GM18909 (cell line): ENCODE measurements at regions not wholly inside any gene's neighbourhood (a gene's known extent, or its start where the extent isn't known, plus 50 kb on each side); places are given as distances from the start of the nearest gene placed in this dataset.
"Not testable (repeated sequence)": the region's sequence is repeated elsewhere in the genome, so short reads cannot be mapped to it uniquely, and the experiment has no call there.

Source experiments
- ATAC-seq: cut with Tn5 transposase; IDR thresholded peaks from one replicate; pipeline ENCODE4 v1.9.1; 2021; ENCODE audit warnings: mild to moderate bottlenecking; ENCODE audit not compliant: unreplicated experiment, poor library complexity

DNA sequence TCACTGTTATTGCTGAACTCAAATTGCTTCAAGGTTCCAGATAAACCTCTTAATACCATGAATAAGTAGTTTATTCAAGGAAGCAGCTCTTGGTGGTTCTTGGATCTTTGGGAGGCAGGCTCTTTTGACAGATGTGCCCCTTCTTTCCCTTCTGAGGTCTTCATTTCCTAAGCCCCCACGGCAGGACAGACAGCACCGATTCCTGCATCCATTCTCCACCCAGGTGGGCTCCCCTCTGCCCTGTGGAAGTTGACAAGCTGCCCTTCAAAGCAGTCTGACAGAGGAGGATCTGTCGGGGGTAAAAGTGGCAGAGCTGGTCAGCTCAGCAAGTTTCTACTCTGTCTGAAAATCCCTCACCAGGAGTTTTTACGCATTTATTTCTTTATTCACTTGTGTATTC, 605.3 kb upstream of the B3GAT1 start:
- ATAC-seq: no peak

DNA sequence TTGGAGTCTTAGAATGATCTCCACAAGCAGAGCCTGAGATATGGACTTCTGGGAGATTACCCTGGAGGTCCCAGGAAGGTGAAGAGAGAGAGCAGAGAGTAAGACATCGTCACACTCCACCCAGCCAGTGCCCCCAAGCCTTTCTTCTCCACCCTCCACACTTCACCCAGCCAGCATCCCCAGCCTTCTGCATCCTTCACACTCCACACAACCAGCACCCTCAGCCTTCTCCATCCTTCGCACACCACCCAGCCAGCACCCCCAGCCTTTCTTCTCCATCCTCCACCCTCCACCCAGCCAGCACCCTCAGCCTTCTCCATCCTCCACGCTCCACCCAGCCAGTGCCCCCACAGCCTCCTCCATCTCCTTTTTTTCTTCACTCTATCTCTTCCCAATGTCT, 603.9 kb upstream of the B3GAT1 start:
- no peak for ATAC-seq

DNA sequence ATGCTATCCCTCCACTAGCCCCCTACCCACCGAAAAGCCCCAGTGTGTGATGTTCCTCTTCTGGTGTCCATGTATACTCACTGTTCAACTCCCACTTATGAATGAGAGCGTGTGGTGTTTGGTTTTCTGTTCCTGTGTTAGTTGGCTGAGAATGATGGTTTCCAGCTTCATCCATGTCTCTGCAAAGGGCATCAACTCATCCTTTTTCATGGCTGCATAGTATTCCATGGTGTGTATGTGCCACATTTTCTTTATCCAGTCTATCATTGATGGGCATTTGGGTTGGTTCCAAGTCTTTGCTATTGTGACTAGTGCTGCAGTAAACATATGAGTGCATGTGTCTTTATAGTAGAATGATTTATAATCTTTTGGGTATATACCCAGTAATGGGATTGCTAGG, 599.3 kb upstream of the B3GAT1 start:
- ATAC-seq: not testable (repeated sequence)

DNA sequence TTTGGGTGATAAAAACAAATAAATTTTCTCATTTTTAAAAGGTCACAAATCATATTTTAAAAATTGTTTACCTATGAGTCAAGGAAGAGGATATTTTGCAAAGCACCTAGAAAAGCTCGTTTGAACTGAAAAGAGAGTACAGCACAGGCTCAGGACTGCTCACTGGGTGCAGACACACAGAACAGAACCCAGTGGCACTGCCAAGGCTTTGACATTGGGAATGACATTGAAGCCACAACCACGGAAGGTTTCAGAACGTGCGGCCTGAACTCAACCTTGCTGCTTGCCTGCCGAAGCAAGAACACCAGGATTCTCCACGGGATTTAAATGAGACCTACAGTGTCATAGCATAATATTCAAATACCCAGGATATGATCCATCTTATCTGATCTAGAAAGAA, 597.1 kb upstream of the B3GAT1 start:
- no peak for ATAC-seq

DNA sequence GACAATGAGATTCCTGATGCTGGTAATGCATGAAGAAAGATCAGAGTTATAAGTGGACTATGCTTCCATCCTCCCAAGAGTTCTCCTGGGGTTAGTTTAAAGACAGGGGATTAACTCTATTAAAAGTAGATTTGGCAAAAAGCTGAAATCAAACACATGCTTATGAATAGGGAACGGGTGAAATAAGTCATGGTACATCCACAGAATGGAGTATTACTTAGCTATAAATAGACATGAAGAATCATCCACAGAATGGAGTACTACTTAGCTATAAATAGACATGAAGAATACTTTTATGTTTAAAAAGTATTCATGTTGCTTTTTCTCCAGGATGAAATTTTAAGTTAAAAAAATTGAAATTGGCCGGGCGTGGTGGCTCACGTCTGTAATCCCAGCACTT, 596.4 kb upstream of the B3GAT1 start:
- no peak for ATAC-seq

DNA sequence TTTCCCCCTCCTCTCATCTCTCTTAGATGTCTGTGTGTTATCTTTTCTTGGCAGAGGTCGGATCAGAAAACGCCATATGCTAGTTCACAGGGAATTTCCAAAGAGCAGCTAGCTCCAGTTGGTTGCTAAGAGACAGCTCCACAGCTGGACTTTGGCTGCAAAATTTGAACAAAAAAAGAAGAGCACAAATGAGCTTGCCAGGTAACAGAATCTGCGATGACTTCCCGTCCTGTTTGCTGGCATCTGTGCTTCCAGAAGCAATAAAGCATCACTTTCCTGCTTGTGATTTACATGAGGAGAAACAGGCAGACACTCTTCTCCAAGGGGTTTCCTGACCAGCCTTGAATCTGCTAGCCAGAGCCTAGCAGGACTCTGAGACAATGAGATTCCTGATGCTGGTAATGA, 596.0 kb upstream of the B3GAT1 start:
- no peak for ATAC-seq

DNA sequence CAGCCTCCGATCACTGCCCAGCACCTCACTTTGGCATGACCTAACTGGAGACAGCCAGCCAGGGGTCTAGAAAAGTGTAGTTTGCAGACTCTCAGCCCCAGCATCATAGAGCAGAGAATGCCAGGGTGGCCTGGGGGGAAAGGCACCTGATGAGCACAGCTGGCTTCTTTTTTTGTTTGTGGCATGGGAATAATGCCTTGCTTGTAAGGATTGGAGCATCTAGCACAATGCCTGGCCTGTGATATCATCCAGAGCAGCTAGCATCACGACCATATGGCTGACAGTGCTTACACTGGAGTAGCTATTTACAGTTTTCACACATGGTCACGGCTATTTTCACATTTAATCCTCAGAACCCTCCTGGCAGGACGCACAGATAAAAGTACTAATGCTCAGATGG, 594.8 kb upstream of the B3GAT1 start:
- no peak for ATAC-seq

DNA sequence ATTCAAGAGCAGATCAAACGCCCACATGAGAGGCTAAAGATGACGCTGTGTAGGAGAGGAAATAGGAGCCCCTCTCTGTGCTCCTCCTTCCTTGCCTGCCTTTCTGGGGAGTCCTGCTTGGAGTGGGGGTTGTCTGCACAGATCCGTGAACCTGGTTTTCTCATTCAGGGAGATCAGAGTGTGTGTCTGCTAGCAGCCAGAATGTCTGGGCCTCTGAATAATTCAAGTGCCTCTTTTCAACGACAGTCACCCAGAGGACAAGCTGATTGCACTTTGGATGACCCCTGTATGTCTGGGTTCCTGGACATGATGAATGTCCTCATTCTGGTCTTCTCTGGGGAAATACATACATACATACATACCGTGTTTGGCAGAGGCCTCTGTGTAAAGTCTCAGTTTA, 592.5 kb upstream of the B3GAT1 start:
- ATAC-seq: no peak

DNA sequence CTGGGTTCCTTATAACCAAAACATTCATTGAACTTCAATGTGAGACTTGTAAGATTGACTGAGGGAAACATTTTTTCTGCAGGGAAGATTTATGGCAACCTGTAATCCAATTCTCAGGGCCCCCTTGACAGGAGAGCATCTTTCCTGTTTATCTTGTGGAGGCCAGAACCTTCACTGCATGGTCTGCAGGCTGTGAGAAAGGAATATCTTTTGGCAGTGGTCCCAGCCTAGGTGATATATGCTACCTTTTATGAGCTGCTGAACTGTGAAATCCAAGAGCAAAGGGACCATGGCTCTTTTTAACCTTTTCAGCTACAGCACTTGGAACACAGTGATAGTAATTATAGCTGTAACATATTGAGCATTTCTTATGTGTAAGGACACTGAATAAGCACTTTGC, 590.2 kb upstream of the B3GAT1 start:
- no peak for ATAC-seq

DNA sequence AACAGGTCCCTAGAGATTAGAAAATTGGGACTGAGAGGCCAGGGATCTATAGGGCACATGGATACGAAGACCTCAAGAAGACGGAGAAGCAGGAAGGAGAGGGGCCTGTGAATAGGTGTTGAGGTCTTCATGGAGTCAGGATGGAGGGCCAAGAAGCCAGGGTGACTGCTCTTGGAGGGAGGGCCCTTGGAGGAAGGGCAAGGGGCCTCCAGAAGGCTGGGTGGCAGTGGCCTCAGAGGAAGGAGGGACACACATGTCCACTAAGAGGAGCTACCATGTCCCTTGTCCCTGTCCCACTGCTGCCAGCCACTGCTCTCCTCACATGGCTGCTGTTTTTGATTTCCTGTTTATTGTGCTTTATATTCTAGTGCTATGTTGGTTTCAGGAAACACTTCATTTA, 589.5 kb upstream of the B3GAT1 start:
- no peak for ATAC-seq

DNA sequence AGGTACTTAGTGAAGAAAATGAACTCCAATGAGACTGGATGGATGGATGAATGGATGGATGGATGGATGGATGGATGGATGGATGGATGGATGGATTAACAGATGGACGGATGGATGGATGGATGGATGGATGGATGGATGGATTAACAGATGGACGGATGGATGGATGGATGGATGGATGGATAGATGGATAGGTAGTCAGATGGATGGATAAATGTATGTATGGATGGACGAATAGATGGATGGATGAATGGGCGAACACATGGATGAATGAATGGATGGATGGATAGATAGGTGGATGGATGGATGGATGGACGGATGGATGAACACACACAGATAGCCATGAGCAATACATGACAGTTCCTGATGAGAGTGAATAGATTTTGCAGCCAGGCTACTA, 589.0 kb upstream of the B3GAT1 start:
- ATAC-seq: not testable (repeated sequence)

DNA sequence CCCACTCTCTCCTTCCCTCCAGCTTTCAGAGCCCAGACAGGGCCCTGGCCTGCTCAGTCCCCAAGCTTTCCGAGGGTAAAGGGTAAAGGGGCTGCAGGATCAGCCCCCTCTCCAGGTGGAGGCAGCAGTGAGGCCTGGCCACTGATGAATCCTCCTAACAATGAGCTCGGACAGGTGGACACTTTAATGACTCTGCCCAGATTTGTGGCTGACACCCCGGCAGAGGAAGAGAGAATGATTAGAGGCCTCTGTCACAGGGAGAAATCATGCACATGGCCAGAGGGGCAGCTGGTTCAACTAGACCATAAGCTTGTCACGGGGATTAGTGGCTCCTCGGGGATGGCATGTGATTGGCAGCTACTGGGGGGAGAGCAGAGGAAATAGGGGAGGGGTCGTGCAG, 587.5 kb upstream of the B3GAT1 start:
- ATAC-seq: no peak

DNA sequence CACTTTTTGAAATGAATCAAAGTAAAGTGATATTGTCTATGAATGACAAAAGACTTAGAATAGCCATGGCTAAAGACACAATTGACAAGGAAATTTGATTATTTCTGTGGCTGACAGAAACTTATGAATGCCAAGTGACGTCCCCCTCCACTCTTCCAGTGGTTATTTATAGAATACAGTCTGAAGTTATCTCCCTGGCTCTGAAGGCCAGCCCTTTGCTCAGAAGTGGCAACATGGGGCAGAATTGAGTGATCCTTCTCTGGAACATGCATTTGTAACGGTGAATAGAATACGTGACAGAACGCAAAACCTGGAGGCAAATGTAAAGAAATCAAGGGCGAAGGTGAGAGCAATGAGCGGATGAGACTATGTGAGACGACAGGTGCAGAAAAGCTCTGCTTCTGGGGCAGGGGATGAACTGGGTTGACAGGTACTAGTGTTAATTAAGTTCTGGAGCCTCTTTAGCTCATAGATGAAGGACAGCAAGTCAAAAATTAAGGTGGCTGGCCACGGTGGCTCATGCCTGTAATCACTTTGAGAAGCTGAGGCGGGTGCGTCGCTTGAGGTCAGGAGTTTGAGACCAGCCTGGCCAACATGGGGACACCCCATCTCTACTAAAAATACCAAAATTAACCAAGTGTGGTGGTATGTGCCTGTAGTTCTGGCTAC, 585.7 kb upstream of the B3GAT1 start:
- ATAC-seq: no peak

DNA sequence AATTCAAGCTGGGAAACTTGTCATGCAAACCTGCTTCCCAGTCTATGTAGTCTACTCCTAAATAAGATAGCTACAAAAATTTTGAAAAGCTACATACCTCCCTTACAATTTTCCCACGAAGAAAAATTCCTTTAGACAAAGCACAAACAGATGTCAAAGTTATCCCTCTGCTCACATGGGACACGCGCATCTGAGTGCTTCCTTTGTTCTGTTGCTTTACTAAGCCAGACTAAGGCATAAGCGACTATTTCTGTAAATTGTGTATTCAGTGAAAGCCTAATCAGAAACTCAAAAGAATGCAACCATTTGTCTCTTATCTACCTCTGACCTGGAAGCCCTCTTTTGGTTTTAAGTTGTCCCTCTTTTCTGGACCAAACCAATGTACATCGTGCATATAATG, 583.7 kb upstream of the B3GAT1 start:
- ATAC-seq: no peak

DNA sequence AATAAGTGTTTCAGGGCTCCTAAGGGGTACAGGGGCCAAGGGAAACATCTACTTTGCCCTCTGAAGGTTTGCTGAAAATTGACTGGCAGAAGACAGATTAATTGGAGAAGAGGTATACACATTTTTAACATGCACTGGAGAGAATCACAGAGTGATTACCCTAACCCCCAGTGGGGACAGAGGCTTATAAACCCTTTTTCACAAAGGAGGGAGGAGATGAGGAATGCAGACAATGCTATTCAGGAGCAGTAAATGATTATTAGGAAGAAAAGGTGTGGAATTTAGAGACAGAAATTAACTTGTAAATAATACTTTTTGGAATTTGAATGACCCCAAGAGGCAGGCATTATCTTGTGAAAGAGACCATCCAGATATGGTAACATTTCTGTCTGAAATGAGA, 582.4 kb upstream of the B3GAT1 start:
- ATAC-seq: no peak

DNA sequence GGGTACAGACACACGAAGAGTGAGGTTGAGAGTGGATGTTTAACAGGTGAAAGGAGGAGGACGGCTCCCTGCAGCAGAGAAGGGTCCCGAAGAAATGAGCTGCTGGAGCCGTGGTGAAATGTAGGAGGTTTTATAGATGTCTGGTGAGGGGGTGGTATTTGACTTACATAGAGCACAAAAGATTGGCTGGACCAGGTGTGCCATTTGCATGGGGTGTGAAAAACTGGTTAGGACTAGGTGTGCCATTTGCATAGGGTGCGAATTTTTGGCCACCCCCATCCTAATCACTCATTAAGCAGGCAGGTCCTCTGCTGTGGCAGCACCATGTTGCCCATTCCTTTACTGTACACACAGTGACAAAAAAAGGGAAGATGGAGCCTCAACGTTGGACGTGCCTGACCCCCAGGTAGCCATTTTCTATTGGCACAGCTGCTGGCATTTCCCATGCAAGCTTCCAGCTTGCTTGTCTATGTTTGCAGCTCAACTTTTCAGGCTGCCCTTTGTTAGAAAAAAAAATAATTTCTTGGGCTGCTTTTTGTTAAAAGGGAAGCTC, 581.7 kb upstream of the B3GAT1 start:
- ATAC-seq: no peak

DNA sequence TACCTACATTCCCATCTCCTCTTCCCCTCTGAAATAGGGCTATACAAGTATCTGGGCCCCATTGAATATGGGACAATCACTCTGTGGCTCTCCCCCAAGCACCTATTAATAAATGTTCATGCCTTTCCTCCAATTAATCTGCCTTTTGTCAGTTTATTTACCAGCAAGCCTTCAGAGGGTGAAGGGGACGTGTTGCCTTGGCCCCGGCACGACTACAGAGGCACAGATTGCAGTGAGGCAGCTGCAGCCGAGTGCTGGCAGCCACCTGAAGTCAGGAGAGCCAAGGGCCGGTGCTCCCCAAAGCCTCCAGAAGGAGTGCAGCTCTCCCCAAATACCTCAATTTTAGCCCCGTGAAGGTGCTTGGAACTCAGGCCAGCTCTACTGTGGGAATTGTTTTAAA, 580.9 kb upstream of the B3GAT1 start:
- no peak for ATAC-seq

DNA sequence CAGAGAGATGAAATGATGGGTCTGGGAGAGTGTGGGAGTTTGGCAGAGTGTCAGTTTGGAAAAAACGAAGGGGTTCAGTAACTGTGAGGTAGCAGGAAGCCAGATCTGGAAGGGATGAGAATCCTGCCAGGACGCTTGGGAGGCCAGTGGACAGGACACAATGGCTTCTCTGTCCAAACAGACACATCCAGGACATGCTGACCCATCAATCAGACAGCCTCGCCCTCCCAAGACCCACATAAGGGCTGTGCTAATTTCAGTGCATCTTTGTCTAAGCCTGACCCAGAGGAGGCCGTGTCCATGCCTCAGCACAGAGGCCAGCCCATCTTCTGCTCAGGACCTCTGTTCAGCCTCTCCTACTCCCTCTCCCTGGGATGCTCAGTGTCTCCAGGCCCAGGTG, 576.5 kb upstream of the B3GAT1 start:
- no peak for ATAC-seq

DNA sequence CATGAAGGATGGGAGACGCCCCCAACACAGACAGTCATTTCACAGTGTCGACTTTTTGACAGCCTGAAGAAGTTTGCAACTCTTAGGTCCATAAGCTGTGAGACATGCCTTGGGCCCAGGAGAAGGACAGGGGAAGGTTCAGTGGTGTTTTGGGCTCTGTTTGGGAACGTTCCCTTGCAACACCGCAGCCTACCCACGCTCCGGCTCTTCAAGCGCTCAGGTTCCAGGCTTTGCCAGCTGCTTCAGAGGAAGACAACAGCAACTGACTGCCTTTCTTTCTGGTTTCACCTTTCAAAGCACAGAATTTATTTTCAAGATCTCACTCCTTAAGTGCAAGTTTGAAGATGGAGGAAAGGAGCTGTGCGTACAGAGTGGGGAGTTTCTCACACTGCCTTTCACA, 575.8 kb upstream of the B3GAT1 start:
- ATAC-seq: no peak

DNA sequence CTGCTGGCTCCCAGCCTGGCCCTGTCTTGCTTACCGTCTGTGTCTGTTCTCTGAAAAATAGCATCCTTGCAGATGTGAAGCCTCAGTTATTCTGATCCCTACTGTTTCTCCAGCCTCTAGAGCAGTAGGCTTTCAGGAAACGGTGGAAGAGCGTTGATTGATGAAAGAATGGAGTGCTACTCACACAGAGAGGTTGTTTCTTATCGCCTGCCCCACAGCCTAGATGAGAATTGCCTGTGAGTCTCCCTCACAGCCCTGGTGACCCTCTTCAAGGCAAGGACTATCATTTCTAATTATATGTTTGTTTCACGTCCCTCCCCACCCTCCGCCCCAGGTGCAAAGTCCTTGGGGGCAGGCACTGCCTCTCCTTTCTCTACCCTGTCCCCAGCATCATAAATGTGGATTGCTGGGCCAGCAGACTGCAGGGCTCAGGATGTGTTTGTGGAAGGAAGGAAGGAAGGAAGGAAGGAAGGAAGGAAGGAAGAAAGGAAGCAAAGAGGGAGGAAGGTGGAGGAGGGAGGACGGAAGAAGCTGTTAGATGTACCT, 575.3 kb upstream of the B3GAT1 start:
- ATAC-seq: no peak

DNA sequence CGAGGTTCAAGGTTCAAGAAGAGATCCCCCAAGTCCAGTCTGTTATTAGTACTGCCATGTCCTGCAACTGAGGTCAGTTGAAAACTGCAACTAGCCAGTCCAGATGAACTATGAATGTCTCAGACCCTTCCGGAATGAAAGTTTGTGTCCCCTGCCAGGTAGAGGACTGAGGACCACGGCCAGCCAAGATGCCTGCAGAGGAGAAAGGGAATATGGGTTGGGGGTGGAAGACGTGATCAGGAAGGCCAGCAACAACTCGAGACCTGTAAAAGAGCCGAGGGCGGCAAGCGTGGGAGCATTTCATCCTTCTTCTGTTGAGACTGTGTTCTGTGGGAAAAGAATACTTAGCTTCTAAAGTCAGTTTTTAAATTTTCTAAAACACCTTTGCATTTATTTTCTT, 572.4 kb upstream of the B3GAT1 start:
- ATAC-seq: no peak

DNA sequence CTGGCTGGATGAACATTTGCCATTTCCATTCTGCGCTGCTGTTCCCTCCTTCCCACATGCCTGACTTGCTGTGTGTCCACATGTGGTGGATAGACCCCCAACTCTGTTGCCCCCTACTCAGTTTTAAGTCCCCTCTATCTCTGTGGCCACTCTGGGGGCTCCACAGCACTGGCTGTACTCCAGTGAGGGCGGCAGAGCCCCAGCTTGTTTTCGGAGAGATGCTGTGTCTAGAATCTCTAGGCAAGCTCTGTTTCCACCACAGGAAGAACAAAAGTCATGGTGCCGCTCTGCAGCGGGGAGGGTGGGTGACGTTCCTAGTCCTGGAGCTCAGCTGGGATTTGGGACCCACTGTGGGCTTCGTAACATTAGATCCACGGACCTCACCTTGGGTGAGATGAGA, 570.4 kb upstream of the B3GAT1 start:
- not testable (repeated sequence) for ATAC-seq
